ENCODE measurements at regions not wholly inside any gene's neighbourhood (a gene's known extent, or its start where the extent isn't known, plus 50 kb on each side); places are given as distances from the start of the nearest gene placed in this dataset.

GRCh38 chr1:170864876-170865538, 70.3 kb upstream of the MROH9 start:
- no peak for DNase-seq (ENCODE audit: low read depth)

DNA sequence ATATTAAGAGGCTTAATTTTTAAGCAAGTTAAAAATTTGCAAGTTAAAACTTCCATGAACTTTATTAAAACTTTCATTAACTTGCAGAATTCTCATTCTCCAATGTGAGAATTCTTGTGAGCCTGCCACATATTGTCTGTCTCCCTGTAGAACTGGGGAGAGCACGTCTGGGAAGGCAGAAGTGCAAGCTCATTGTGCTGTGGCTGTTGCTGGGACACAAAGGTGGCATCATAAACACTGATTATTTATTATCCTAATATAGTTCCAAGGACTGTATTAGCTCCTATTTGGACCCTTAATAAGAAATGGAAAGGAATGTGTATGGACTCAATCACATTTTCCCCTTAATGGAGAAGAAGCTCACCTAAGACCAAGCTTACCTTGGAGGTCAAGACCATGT, 68.7 kb upstream of the MROH9 start:
- no peak for DNase-seq (ENCODE audit: low read depth)

- DNase-seq (ENCODE audit: low read depth): no peak
Observed at GRCh38 chr1:170871868-170872267, 63.5 kb upstream of the MROH9 start.

DNA sequence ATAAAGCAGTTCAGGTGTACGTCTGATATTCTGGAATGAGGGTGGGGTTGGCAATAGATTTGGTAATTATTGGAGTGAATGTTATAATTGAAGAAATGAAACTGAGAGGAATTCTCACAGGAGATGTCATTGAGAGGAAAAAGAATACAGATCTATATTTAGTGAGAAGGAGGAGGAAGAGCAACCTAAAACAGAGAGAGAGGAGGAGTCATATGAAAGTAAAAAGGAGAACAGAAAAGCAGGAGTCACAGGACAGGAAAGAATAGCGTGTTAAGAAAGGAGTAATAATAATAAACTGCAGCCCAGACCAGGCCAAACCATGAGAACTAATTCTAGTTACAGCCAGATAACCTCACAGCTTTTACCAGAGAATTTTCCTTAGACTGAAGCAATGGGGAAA, 62.7 kb upstream of the MROH9 start:
- DNase-seq (ENCODE audit: low read depth): no peak

DNA sequence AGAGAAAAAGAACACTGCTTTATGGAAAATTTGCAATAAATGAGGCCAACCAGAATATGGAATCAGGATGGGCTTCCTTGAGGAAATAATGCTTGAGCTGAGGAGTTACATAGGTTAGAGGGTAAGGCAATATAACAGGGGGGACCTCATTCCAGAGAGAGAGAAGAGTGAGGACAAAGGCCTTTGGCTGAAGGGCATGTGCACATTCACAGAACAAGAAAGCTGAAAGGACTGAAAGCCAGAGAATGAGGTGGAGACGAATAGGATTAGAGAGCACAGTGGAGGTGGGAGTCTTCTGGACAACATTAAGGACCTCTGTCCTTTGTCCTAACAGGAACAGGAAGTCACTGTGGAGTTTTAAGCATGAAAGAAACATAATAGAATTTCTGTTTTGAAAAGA, 60.7 kb upstream of the MROH9 start:
- no peak for DNase-seq (ENCODE audit: low read depth)

DNA sequence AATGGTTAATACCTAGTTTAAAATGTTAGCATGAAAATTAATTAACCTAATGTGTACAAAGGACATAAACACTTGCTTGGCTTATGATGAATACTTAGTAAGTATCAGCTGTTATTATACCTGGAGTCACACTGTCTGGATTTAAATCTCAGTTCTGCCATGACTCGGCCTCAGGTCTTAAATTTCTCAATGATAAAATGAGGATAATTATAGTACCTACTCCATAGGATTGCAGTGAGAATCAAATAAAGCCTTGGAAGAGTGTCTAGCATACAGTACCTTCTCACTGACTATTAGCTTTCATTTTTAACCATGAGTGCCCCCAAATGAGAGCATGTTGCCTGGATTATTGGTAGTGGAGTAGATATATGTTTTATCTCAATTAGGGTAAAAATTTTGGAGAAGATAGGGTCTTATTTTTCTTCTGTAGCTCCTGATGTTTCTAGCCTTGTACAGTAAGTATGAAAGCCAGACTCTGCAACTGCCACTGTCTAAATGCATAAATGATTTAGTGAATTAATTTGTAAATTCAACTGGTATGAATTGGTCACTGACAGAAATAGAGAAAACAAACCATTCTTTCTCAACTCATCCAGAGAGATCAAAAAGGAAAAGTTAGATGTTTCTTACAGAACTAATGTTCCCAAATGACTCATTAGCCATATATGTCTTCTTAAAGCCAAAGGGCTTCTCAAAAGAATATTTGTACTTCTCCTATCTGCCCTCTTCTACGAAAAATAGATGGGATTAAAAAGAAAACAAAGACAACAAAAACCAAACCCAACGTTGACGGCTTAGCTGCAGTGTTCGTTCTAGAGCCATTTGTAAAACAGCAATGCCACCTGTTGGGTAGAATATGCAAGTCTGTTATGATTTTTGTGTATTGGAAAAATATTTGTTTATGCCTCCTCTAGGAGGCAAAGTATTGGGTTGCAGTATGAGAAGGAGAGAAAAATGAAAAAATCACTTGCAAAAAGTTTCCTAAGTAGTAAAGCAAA, 53.8 kb upstream of the MROH9 start:
- no peak for DNase-seq (ENCODE audit: low read depth)

Measured in GM04504 (cell line).